HepG2 (cell line): ENCODE measurements at regions not wholly inside any gene's neighbourhood (a gene's known extent, or its start where the extent isn't known, plus 50 kb on each side); places are given as distances from the start of the nearest gene placed in this dataset.
"Not testable (repeated sequence)": the region's sequence is repeated elsewhere in the genome, so short reads cannot be mapped to it uniquely, and the experiment has no call there.

ENCODE experiments used
- ARID2 ChIP-seq: sonication (generic); formaldehyde crosslinking; IDR thresholded peaks from 2 replicates; pipeline ENCODE4 v1.8.1; 2022; ENCODE audit warnings: mild to moderate bottlenecking, missing genetic modification reagents, borderline replicate concordance
- CBFB ChIP-seq: sonication (generic); formaldehyde crosslinking; IDR thresholded peaks from 2 replicates; pipeline ENCODE4 v1.4.0; 2020; ENCODE audit warnings: missing genetic modification reagents
- SETDB1 ChIP-seq: sonication (generic); formaldehyde crosslinking; IDR thresholded peaks from 2 replicates; pipeline ENCODE4 v1.5.1; 2020; ENCODE audit warnings: missing genetic modification reagents, mild to moderate bottlenecking, borderline replicate concordance
- SRF ChIP-seq: IDR thresholded peaks from 2 replicates; pipeline ENCODE4 v1.6.1; 2011; ENCODE audit warnings: mild to moderate bottlenecking, low read depth, low read length, moderate library complexity
- ZFP36 ChIP-seq: fragments of 150-350 bp; IDR thresholded peaks from 2 replicates; pipeline ENCODE4 v1.6.1; 2018; ENCODE audit warnings: borderline replicate concordance, low read length, low read depth; ENCODE audit not compliant: partially characterized antibody
- ZNF674 ChIP-seq: sonication (generic); formaldehyde crosslinking; IDR thresholded peaks from 2 replicates; pipeline ENCODE4 v1.5.0; 2020; ENCODE audit warnings: low read depth, mild to moderate bottlenecking, missing genetic modification reagents
- TF ChIP-seq, protein P1 (sequence below): sonication (generic); formaldehyde crosslinking; IDR thresholded peaks from 2 replicates; pipeline ENCODE4 v1.8.1; 2022; ENCODE audit warnings: mild to moderate bottlenecking, missing genetic modification reagents
- TF ChIP-seq, protein P2 (sequence below): sonication (generic); formaldehyde crosslinking; IDR thresholded peaks from 2 replicates; pipeline ENCODE4 v1.5.0; 2020; ENCODE audit warnings: mild to moderate bottlenecking, missing genetic modification reagents, moderate library complexity

DNA sequence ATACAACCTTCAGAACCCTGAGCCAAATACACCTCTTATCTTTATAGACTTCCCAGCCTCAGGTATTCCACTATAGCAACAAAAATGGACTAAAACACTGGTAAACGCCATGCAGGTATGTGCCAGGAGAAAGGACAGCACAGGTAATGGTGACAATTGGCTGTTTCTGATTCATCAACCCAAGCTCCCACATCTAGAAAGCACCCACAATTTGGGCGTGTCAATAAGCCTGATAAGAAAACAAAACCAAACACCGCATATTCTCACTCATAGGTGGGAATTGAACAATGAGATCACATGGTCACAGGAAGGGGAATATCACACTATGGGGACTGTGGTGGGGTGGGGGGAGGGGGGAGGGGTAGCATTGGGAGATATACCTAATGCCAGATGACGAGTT is 348.5 kb downstream of the GADD45G start:
- TF ChIP-seq ARID2 (CRISPR knock-in tag); SETDB1 (CRISPR knock-in tag); ZFP36; ZNF674 (CRISPR knock-in tag); CBFB (CRISPR knock-in tag); SRF: not testable (repeated sequence)
- TF ChIP-seq, protein P1, sequence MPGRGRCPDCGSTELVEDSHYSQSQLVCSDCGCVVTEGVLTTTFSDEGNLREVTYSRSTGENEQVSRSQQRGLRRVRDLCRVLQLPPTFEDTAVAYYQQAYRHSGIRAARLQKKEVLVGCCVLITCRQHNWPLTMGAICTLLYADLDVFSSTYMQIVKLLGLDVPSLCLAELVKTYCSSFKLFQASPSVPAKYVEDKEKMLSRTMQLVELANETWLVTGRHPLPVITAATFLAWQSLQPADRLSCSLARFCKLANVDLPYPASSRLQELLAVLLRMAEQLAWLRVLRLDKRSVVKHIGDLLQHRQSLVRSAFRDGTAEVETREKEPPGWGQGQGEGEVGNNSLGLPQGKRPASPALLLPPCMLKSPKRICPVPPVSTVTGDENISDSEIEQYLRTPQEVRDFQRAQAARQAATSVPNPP (CRISPR knock-in tag) = not testable (repeated sequence)
- TF ChIP-seq, protein P2, sequence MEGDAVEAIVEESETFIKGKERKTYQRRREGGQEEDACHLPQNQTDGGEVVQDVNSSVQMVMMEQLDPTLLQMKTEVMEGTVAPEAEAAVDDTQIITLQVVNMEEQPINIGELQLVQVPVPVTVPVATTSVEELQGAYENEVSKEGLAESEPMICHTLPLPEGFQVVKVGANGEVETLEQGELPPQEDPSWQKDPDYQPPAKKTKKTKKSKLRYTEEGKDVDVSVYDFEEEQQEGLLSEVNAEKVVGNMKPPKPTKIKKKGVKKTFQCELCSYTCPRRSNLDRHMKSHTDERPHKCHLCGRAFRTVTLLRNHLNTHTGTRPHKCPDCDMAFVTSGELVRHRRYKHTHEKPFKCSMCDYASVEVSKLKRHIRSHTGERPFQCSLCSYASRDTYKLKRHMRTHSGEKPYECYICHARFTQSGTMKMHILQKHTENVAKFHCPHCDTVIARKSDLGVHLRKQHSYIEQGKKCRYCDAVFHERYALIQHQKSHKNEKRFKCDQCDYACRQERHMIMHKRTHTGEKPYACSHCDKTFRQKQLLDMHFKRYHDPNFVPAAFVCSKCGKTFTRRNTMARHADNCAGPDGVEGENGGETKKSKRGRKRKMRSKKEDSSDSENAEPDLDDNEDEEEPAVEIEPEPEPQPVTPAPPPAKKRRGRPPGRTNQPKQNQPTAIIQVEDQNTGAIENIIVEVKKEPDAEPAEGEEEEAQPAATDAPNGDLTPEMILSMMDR (CRISPR knock-in tag) = not testable (repeated sequence)
